Activated CD4-positive, alpha-beta T cell treated with anti-CD3 and anti-CD28 coated beads, Interleukin-2, Interleukin-4, amounts not matched to agents 100 ng/mL and 50 ng/mL, durations not matched to agents 16 hours and 8 hours (primary cell): ENCODE measurements at regions not wholly inside any gene's neighbourhood (a gene's known extent, or its start where the extent isn't known, plus 50 kb on each side); places are given as distances from the start of the nearest gene placed in this dataset.
"Not testable (repeated sequence)": the region's sequence is repeated elsewhere in the genome, so short reads cannot be mapped to it uniquely, and the experiment has no call there.

ENCODE experiments used
- DNase-seq: peaks from one replicate; pipeline ENCODE4 v3.0.0-alpha.2; 2020; ENCODE audit warnings: low spot score

- DNase-seq, result no peak
These were observed 49.9 kb upstream of the GAS1 start for GRCh38 chr9:86997156-86997555.

- DNase-seq, result no peak
These were observed 50.6 kb upstream of the GAS1 start for GRCh38 chr9:86997951-86998350.

GRCh38 chr9:87002517-87002916 lies 55.2 kb upstream of the GAS1 start:
- DNase-seq, result no peak

- no peak for DNase-seq
These were observed 56.7 kb upstream of the GAS1 start for GRCh38 chr9:87004016-87004415.

- no peak for DNase-seq
These were observed 59.6 kb upstream of the GAS1 start for GRCh38 chr9:87006956-87007355.

GRCh38 chr9:87007711-87008366 lies 60.5 kb upstream of the GAS1 start:
- no peak for DNase-seq

- no peak for DNase-seq
These were observed 61.4 kb upstream of the GAS1 start for GRCh38 chr9:87008667-87009066.

- DNase-seq, result no peak
These were observed 63.3 kb upstream of the GAS1 start for GRCh38 chr9:87010626-87011025.

GRCh38 chr9:87011551-87011950 lies 64.2 kb upstream of the GAS1 start:
- no peak for DNase-seq

GRCh38 chr9:87013490-87013889 lies 66.2 kb upstream of the GAS1 start:
- DNase-seq, result no peak

GRCh38 chr9:87014436-87014835 lies 67.1 kb upstream of the GAS1 start:
- DNase-seq, result no peak

GRCh38 chr9:87016681-87017080 lies 69.4 kb upstream of the GAS1 start:
- DNase-seq, result no peak

GRCh38 chr9:87020169-87020950 lies 73.1 kb upstream of the GAS1 start:
- no peak for DNase-seq

GRCh38 chr9:87022178-87022577 lies 74.9 kb upstream of the GAS1 start:
- DNase-seq, result no peak

GRCh38 chr9:87026204-87026603 lies 78.9 kb upstream of the GAS1 start:
- no peak for DNase-seq

GRCh38 chr9:87028836-87029235 lies 81.5 kb upstream of the GAS1 start:
- not testable (repeated sequence) for DNase-seq

- DNase-seq, result no peak
These were observed 82.6 kb upstream of the GAS1 start for GRCh38 chr9:87029905-87030304.

- DNase-seq, result no peak
These were observed 87.5 kb upstream of the GAS1 start for GRCh38 chr9:87034841-87035240.

- DNase-seq, result no peak
These were observed 88.6 kb upstream of the GAS1 start for GRCh38 chr9:87035879-87036278.

GRCh38 chr9:87036506-87036905 lies 89.2 kb upstream of the GAS1 start:
- DNase-seq, result no peak

- peak; percentile 4 for DNase-seq
These were observed 92.6 kb upstream of the GAS1 start for GRCh38 chr9:87039809-87040392.

- DNase-seq, result no peak
These were observed 93.2 kb upstream of the GAS1 start for GRCh38 chr9:87040410-87041009.
